ENCODE measurements at regions not wholly inside any gene's neighbourhood (a gene's known extent, or its start where the extent isn't known, plus 50 kb on each side); places are given as distances from the start of the nearest gene placed in this dataset.

DNA sequence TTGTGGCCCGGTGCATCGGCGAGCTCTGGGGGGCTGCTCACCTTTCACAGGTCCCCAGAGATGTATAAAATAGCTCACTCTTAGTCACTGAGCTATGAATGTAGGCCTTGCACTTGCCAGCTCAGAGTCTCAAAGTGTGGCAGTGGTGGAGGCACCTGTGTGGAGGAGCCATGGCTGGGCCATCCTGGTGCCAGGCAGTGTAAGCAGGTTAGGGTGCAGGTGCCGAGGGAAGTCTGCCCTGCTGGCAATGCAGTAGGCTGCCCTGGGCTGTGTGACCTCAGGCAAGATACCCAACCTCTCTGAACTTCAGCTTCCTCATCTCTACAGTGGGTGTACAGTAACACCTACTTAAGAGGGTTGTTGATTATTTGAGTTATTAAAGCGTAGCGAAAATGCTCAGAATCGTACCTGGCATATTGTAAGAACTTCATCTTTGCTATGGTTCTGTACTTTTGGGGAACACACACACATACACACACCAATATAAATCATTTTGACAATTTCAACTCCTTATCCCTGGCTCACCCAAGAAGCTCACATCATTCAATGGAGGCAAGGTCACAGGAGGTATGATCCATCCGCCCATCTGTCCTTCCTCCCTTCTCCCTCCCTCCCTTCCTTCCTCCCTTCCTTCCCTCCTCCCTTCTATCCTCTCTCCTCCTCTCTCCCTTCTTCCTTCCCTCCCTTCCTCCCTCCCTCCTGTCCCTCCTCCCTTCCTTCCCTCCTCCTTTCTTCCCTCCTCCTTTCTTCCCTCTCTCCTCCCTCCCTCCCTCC lies 66.8 kb upstream of the STX16 start:
- Histone ChIP-seq H3K4me2 (ENCODE audit: low read depth, low read length, poor library complexity, severe bottlenecking) (peak overlapping the region; percentile 29), H3K36me3 (ENCODE audit: insufficient read depth, low read length) (no peaks in the 10 kb centered on the region), H3K79me2 (ENCODE audit: low read length) (no peaks in the 10 kb centered on the region), H2AFZ (ENCODE audit: low read length) (no peak overlapping the region), H3K4me3 (ENCODE audit: low read length) (no peak overlapping the region), H3K9me3 (ENCODE audit: low read length) (no peaks in the 10 kb centered on the region), H3K9ac (ENCODE audit: low read length) (no peak overlapping the region), H3K27ac (ENCODE audit: low read length) (no peak overlapping the region), H3K4me1 (ENCODE audit: low read length) (peaks cover 26% of the 10 kb centered on the region), H4K20me1 (ENCODE audit: insufficient read depth, low read depth, low read length) (no peaks in the 10 kb centered on the region), H3K27me3 (ENCODE audit: low read length) (no peaks in the 10 kb centered on the region), H3K9me2 (replicated peaks; ENCODE audit: insufficient read depth, low read length) (no peaks in the 10 kb centered on the region)
- peak; percentile 62 for DNase-seq

DNA sequence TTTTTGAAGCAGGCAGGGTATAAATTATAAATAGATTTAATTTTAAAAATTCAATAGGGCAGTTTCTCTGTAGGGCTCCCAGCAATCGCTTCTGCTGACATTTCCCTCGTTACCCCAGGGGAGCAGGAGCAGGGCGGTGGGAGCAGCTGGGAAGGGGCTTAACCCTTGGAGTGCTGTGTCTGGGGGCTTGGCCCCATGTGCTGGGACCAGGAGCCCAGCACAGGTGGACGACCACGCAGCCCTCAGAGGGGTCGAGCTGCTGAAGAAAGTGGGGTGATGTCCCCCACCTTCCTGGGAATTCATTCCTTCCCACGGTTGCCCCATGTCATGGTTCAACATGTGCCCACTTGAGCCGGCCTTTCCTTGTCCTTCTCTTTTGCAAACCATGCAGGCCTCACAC lies 67.5 kb upstream of the STX16 start:
- Histone ChIP-seq H3K9ac (ENCODE audit: low read length) (no peak overlapping the region), H3K4me3 (ENCODE audit: low read length) (no peak overlapping the region), H3K9me2 (replicated peaks; ENCODE audit: insufficient read depth, low read length) (no peaks in the 10 kb centered on the region), H3K9me3 (ENCODE audit: low read length) (no peaks in the 10 kb centered on the region), H3K36me3 (ENCODE audit: insufficient read depth, low read length) (no peaks in the 10 kb centered on the region), H4K20me1 (ENCODE audit: insufficient read depth, low read depth, low read length) (no peaks in the 10 kb centered on the region), H3K79me2 (ENCODE audit: low read length) (no peaks in the 10 kb centered on the region), H3K27me3 (ENCODE audit: low read length) (no peaks in the 10 kb centered on the region), H3K4me2 (ENCODE audit: low read depth, low read length, poor library complexity, severe bottlenecking) (peak overlapping the region; percentile 29), H3K4me1 (ENCODE audit: low read length) (peaks cover 20% of the 10 kb centered on the region), H2AFZ (ENCODE audit: low read length) (no peak overlapping the region), H3K27ac (ENCODE audit: low read length) (no peak overlapping the region)
- no peak for DNase-seq

DNA sequence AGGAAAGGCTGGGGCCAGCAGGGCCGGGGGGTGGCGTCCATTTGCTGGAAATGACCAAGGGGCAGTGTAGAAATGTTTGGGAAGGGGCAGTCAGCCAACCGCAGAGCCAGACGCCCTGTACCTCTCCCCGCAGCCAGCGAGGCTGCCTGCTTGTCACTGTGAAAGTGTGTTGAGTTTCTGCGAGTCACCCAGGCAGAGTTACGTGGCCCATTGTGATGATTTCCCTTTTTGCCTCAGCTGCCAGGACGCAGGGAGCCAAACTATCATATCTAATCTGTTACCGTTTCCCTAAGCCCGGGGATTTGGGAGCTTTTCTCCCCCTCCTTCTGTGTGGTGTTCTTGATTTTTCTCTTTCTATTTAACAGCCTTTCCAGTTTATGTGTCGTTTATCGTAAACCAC lies 67.9 kb upstream of the STX16 start:
- DNase-seq: no peak
- no peaks in the 10 kb centered on the region for H3K79me2 ChIP-seq (ENCODE audit: low read length)
- no peak overlapping the region for H2AFZ ChIP-seq (ENCODE audit: low read length)
- H4K20me1 ChIP-seq (ENCODE audit: insufficient read depth, low read depth, low read length): no peaks in the 10 kb centered on the region
- no peak overlapping the region for H3K27ac ChIP-seq (ENCODE audit: low read length)
- no peak overlapping the region for H3K9ac ChIP-seq (ENCODE audit: low read length)
- H3K4me1 ChIP-seq (ENCODE audit: low read length): peaks cover 20% of the 10 kb centered on the region
- H3K4me3 ChIP-seq (ENCODE audit: low read length): no peak overlapping the region
- no peaks in the 10 kb centered on the region for H3K27me3 ChIP-seq (ENCODE audit: low read length)
- H3K9me3 ChIP-seq (ENCODE audit: low read length): no peaks in the 10 kb centered on the region
- H3K9me2 ChIP-seq (replicated peaks; ENCODE audit: insufficient read depth, low read length): no peaks in the 10 kb centered on the region
- H3K36me3 ChIP-seq (ENCODE audit: insufficient read depth, low read length): no peaks in the 10 kb centered on the region
- peak overlapping the region; percentile 29 for H3K4me2 ChIP-seq (ENCODE audit: low read depth, low read length, poor library complexity, severe bottlenecking)

DNA sequence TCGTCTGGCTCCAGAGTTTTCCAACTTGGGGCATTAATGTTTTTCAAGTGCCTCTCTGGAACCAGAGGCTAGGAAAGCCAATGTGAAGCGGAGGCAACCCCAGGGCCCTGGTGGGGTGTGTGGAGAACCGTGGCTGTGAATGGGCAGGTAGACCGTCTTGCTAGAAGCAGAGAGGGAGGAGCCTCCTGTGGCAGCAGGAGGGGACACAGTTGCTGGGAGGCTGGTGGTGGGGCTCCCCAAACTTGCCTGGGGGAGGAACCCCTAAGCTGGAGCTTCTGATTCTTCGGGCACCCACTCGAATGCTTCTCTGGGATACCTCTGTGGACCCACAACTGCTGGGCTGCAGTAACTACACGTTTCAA lies 65.3 kb upstream of the APCDD1L start:
- DNase-seq: no peak
- Histone ChIP-seq H3K36me3 (ENCODE audit: insufficient read depth, low read length) (no peaks in the 10 kb centered on the region), H4K20me1 (ENCODE audit: insufficient read depth, low read depth, low read length) (no peaks in the 10 kb centered on the region), H3K27ac (ENCODE audit: low read length) (no peak overlapping the region), H3K4me3 (ENCODE audit: low read length) (no peak overlapping the region), H3K27me3 (ENCODE audit: low read length) (no peaks in the 10 kb centered on the region), H3K79me2 (ENCODE audit: low read length) (no peaks in the 10 kb centered on the region), H3K4me1 (ENCODE audit: low read length) (peaks cover 16% of the 10 kb centered on the region), H3K9ac (ENCODE audit: low read length) (no peak overlapping the region), H3K9me3 (ENCODE audit: low read length) (no peaks in the 10 kb centered on the region), H2AFZ (ENCODE audit: low read length) (no peak overlapping the region), H3K9me2 (replicated peaks; ENCODE audit: insufficient read depth, low read length) (no peaks in the 10 kb centered on the region), H3K4me2 (ENCODE audit: low read depth, low read length, poor library complexity, severe bottlenecking) (no peak overlapping the region)

DNA sequence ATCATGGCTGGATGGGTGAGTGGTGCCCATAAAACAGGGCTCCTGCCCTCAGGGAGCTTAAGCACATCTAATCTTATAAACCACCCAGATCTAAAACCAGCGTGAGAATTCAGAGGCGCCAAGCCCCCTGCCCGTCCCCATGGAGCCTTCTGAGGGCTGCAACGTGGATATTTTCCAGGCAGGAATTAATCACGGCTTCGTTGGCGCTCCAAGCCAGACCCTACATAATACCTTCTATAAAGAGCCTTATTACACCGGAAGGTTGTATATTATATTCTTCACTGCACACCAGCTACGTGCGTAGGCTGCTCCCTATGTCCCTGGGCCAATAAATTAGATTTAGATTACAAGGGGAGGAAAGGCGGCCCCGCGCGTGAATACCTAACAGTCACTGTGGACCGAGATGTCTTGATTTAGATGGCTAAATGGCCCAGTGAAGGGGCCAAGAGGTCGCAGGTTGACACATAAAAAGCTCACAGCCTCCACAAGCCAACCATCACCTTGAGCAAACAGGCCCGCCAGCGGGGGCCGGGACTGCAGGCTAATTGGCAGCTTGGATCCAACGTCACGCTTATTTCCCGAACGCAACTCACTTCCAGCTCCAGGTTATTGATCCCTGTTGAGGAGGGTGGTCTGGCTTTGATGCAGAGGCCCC lies 64.7 kb upstream of the APCDD1L start:
- Histone ChIP-seq H3K4me3 (ENCODE audit: low read length) (no peak overlapping the region), H3K4me1 (ENCODE audit: low read length) (peaks cover 16% of the 10 kb centered on the region), H3K79me2 (ENCODE audit: low read length) (no peaks in the 10 kb centered on the region), H3K4me2 (ENCODE audit: low read depth, low read length, poor library complexity, severe bottlenecking) (no peak overlapping the region), H3K27ac (ENCODE audit: low read length) (no peak overlapping the region), H3K9me2 (replicated peaks; ENCODE audit: insufficient read depth, low read length) (no peaks in the 10 kb centered on the region), H3K36me3 (ENCODE audit: insufficient read depth, low read length) (no peaks in the 10 kb centered on the region), H3K27me3 (ENCODE audit: low read length) (no peaks in the 10 kb centered on the region), H2AFZ (ENCODE audit: low read length) (no peak overlapping the region), H3K9ac (ENCODE audit: low read length) (no peak overlapping the region), H4K20me1 (ENCODE audit: insufficient read depth, low read depth, low read length) (no peaks in the 10 kb centered on the region), H3K9me3 (ENCODE audit: low read length) (no peaks in the 10 kb centered on the region)
- DNase-seq: no peak

DNA sequence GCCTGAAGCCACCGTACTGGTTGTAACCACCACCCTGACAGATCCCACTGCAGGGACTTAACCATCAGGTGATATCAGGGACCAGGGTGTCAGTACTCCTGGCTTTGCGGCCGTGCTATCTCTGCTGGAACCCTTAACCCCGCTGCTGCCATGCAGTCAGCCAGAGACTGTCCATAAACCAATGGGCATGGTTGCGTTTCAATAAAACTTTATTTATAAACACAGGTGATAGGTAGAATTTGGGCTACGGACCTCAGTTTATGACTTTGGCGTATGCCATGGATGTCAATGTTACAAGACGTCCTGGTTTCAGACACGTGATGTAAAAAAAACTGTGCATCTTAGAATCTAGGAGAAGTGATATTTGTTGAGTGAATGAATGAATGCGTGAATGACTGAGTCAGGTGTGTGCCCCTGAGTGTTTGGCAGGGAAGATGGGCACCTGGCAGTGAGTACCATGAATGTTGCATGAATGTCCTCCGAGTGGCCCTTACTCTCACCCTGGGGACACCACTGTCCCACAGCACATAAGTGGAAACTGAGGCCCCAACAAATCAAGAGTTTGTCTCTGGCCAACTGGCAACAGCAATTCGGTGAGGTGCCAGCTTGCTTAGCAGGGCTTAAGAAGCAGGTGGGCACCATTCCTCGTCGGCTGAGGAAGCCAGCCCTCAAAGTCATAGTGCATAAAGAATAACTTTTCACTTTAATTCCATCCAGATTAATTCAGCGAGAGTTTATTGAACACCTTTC lies 64.0 kb upstream of the APCDD1L start:
- no peaks in the 10 kb centered on the region for H3K9me3 ChIP-seq (ENCODE audit: low read length)
- H3K27ac ChIP-seq (ENCODE audit: low read length): no peak overlapping the region
- no peak overlapping the region for H3K9ac ChIP-seq (ENCODE audit: low read length)
- H3K4me2 ChIP-seq (ENCODE audit: low read depth, low read length, poor library complexity, severe bottlenecking): no peak overlapping the region
- no peaks in the 10 kb centered on the region for H3K9me2 ChIP-seq (replicated peaks; ENCODE audit: insufficient read depth, low read length)
- DNase-seq: no peak
- no peaks in the 10 kb centered on the region for H3K27me3 ChIP-seq (ENCODE audit: low read length)
- no peaks in the 10 kb centered on the region for H3K79me2 ChIP-seq (ENCODE audit: low read length)
- H3K4me3 ChIP-seq (ENCODE audit: low read length): no peak overlapping the region
- H3K4me1 ChIP-seq (ENCODE audit: low read length): peaks cover 13% of the 10 kb centered on the region
- no peaks in the 10 kb centered on the region for H3K36me3 ChIP-seq (ENCODE audit: insufficient read depth, low read length)
- H2AFZ ChIP-seq (ENCODE audit: low read length): no peak overlapping the region
- no peaks in the 10 kb centered on the region for H4K20me1 ChIP-seq (ENCODE audit: insufficient read depth, low read depth, low read length)

DNA sequence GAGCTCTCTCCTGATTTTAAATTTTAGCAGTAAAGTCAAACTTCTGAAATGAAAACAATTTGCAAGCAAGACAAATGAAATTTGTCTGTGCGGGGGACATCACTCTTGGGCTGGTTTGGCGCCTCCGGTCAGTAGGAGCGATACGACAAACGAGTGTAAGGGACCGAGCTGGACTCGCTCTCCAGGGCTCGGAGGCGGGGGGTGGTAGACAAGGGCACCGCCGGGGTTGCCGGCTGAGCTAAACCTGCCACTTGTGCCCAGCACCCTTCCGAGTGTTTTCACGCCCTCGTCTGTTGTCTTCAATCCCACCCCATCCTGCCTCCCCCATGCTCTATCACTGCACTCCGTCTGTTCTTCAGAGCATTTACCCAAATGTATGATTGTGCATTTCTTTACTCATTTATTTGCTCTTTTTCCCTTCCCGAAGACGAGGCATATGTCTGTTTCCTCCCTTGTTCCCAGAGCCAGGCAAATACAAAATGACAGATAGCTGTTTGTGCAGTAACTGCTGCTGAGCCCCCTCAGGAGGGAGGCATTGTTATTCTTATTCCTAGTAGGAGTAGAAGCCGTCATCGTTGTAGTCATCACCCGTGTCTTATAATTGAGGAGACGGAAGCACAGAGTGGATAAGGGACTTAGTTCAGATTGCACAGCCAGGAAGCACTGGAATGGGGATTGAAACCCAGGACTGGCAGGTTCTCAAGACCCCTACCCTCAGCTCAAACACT lies 62.8 kb upstream of the APCDD1L start:
- Histone ChIP-seq H3K4me2 (ENCODE audit: low read depth, low read length, poor library complexity, severe bottlenecking) (no peak overlapping the region), H3K36me3 (ENCODE audit: insufficient read depth, low read length) (no peaks in the 10 kb centered on the region), H3K9ac (ENCODE audit: low read length) (no peak overlapping the region), H3K4me1 (ENCODE audit: low read length) (peaks cover under 1% of the 10 kb centered on the region; the same call in 1 of the 2 replicates), H3K27me3 (ENCODE audit: low read length) (no peaks in the 10 kb centered on the region), H2AFZ (ENCODE audit: low read length) (no peak overlapping the region), H3K4me3 (ENCODE audit: low read length) (no peak overlapping the region), H3K9me3 (ENCODE audit: low read length) (no peaks in the 10 kb centered on the region), H4K20me1 (ENCODE audit: insufficient read depth, low read depth, low read length) (no peaks in the 10 kb centered on the region), H3K9me2 (replicated peaks; ENCODE audit: insufficient read depth, low read length) (no peaks in the 10 kb centered on the region), H3K79me2 (ENCODE audit: low read length) (no peaks in the 10 kb centered on the region), H3K27ac (ENCODE audit: low read length) (no peak overlapping the region)
- DNase-seq: no peak

Data from Karpas-422 (cell line).